ENCODE measurements at regions not wholly inside any gene's neighbourhood (a gene's known extent, or its start where the extent isn't known, plus 50 kb on each side); places are given as distances from the start of the nearest gene placed in this dataset.

DNA sequence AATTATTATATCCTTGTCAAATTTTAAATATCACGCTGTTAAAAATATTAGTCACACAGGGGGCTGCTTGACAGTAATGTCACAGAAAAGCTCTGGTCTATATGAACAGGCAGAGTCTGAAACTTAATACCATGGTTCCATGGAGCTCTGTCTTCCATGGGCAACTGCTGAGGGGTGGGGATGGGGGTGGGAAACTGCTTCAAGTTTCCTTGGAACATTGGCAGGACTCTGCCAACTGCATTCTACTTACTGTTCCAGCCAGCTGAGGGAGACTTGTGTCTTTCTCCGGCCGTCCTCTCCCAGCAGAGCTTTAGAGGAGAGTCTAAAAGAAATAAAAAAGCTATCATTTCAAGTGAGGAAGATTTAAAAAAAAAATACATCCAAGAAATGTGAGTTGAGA, 348.7 kb downstream of the ZIC1 start:
- DNase-seq (ENCODE audit: low spot score) = no peak

- DNase-seq (ENCODE audit: low spot score) = peak; percentile 30
These were observed 349.6 kb downstream of the ZIC1 start for GRCh38 chr3:147758771-147759170.

DNA sequence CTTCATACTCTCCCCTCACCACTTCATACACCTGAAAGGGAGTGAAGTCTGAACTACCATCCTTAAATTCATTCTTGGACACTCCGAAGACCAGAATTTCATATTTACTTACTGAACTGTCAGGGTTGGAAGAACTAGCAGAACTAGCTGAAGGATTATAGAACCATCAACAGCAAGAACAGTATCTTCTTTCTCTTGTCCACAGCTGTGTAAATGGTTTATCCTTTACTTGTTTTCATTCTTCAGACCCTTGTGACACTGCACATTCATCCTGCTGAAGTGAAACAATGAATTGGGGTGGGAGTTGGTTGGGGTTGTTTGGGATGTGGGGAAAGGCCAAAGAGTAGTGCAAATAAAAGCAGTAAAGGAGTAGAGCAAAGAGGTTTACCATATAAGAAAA, 350.9 kb downstream of the ZIC1 start:
- no peak for DNase-seq (ENCODE audit: low spot score)

GRCh38 chr3:147760941-147761340, 351.8 kb downstream of the ZIC1 start:
- no peak for DNase-seq (ENCODE audit: low spot score)

DNA sequence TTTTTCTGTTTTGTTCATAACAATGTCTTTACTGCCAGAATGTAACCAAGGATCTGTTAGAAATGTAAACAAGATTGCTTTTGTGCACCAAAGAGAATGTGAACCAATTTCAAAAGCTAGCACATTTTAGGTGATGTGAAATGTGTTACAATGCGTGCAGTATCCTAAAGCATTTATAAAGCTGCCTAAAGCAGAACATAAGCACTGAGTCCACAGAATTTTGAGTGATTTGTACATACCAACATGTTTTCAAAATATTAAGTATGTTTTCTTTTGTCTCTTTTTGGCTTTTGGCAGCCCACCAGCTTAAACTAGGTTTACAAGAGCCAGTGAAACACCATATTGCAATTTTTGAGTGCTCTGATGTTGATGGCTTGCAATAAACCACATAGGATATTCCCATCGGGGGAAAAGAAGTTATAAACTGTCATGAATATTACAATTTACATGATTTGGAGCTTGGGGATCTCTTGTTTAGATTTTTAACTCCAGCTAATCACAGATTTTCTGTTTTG, 364.0 kb downstream of the ZIC1 start:
- DNase-seq (ENCODE audit: low spot score) = no peak

DNA sequence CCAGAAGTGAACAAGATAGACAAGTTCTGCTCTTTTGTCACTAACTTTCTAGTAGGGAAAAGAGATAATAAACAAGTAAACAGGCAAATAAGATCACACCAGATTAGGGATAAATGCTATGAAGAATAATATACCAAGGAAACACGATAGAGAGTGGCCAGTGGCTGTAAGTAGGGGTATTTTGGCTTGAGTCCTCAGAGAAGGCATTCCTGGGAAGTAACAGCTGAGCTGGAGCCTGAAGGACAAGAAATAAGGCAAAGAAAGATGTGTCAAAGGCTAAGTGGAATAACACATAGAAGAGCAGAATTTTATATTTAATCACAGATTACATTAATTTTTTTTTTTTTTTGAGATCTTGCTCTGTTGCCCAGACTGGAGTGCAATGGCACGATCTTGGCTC, 366.2 kb downstream of the ZIC1 start:
- no peak for DNase-seq (ENCODE audit: low spot score)

DNA sequence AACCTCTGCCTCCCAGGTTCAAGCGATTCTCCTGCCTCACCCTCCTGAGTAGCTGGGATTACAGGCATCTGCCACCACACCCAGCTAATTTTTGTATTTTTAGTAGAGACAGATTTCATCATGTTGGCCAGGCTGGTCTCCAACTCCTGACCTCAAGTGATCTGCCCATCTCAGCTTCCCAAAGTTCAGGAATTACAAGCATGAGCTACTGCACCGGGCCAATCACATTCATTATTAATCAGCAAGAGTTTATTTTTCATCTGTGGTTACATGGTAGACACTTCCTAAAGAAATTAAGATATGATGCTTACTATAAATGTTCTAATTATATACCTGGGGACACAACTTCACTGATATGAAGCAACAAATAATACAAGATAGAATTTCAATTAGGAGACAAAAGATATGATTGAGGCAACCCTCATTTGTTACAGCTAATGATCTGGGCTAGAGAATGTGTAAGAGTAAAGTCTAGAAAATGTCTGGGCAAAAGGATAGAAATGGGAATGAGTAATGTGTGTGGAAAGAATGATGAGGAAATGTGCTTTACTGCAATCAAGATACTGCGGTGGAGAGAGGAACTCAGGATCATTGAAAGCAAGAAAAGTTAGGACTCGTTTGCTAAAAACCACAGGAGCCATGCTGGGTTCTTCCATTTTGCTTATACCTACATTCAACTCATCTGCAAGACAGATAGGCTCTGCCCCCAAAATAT, 366.8 kb downstream of the ZIC1 start:
- DNase-seq (ENCODE audit: low spot score) = no peak

DNA sequence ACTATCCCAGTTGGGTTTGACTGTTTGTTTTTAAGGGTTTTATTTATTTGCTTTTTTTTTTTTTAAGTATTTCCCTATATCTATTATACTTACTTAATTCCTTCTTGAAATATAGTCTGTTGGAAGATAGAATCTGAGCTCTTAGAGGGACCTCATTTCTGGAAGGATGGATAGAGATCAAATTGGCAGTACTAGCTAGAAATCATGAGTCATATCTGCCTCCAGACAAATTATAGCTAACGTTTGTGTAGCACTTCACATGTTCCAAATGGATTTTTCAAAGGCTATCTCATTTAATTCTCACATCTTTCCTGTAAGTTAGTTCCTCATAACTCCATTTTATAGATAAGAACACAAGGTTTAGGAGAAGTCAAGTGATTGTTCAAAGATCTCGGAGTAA, 384.7 kb downstream of the ZIC1 start:
- no peak for DNase-seq (ENCODE audit: low spot score)

DNA sequence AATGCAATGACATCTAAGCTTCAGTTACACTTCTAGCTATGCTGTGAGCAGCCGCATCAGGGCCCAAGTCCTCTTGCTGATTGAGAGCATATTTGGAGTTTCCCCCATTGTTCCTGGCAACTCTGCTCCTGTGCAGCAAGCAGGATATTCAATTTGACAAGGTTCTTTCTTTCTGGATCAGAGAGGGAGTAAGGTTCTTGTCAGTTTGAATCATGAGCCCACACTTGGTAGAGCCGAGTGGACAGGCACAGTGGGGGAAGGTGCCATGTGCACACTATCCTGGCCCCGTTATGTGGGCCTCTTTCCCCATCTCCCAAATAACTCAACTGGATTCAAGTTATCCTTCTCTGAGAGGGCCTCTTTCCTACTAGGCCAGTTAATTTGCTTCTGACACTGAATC, 385.4 kb downstream of the ZIC1 start:
- DNase-seq (ENCODE audit: low spot score) = no peak

GRCh38 chr3:147795418-147795817, 386.3 kb downstream of the ZIC1 start:
- no peak for DNase-seq (ENCODE audit: low spot score)

DNA sequence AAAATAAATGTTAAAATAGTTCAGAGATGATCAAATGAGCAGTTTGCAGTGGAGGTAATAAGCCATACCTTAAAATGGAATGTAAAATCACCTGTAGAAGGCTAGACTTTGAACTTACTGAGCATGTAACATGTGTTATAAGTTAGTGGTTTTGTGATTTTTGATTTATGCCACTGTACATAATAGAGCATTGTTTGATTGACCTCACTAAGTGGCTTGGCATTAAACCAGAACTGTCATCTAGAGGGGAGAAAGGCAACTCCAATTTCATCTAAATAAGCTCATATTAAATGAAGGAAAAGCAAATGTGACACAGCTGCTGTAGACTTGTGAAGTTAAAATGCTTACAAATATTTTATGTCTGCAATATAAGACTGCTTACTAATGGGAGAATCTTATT, 387.9 kb downstream of the ZIC1 start:
- DNase-seq (ENCODE audit: low spot score) = no peak

DNA sequence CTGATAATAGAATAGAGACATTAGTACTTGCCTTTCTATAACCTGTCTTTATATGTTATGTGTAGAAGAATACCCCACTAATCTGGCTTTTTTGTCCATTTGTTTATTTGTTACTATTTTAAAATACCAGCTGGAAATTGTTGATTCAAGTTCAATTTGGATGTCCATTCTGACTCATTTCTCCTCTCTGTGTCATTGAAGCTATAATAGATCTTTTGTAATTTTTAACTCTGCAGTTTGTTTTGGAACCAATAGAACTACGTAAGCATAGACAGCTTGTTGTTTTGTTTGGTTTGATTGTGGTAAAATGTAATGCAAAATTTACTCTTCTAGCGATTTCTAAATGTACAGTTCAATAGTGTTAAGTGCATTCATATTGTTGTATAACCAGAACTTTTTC, 390.4 kb downstream of the ZIC1 start:
- no peak for DNase-seq (ENCODE audit: low spot score)

DNA sequence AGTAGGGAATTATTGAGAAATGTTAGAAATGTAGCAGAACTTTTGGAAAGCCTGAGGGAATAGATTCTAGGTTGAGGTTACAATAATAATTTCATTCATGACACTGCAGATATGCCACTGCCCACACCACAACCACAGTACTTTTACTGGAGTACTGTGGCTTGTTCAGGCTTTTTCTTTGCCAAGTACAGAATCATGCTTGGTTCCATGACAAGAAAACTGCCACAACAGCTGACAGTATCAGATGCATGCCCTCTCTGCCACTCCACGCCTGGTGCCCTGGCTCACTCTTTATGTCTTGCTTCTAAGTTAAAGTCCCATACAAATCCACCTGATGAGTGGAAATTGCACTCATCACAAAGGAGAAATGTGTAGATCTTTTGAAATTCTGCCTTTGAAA, 398.6 kb downstream of the ZIC1 start:
- no peak for DNase-seq (ENCODE audit: low spot score)

- DNase-seq (ENCODE audit: low spot score) = no peak
These were observed 400.0 kb downstream of the ZIC1 start for GRCh38 chr3:147809206-147809605.

DNA sequence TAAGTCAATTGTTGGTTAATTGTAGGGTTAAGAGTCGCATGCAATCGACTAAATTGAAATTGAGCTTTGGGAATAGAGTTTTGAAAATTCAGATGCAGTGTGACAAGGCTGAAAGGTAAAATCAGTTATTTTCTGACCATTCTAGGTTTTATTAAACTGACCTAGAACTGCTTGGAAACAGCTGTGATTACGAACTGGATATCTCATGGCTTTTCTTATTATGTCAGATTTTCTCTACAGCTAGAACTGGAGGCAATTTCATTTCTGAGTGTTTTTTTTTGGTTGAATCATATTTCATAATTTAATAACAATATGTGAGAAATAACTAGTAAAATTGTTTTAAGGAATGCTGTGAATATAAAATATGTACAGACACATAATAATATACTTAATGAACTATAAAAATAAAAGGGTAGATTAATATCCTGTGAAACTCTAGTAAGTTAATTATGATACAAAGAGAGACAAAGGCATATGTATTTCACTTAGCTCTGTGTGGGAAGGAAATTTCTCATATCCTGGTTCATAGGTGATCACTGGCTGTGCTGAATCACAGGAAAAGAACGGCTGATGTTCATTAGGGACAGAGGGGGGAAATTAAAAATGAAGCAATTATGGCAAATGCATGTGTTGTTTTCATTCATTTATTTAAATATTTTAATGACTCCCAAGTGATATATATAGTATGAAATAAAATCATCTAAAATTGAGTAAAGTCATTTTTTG, 403.2 kb downstream of the ZIC1 start:
- no peak for DNase-seq (ENCODE audit: low spot score)

- no peak for DNase-seq (ENCODE audit: low spot score)
These were observed 404.1 kb downstream of the ZIC1 start for GRCh38 chr3:147813256-147813655.

GRCh38 chr3:147816752-147817151, 407.6 kb downstream of the ZIC1 start:
- no peak for DNase-seq (ENCODE audit: low spot score)

- DNase-seq (ENCODE audit: low spot score) = no peak
These were observed 423.4 kb downstream of the ZIC1 start for GRCh38 chr3:147832611-147833010.

DNA sequence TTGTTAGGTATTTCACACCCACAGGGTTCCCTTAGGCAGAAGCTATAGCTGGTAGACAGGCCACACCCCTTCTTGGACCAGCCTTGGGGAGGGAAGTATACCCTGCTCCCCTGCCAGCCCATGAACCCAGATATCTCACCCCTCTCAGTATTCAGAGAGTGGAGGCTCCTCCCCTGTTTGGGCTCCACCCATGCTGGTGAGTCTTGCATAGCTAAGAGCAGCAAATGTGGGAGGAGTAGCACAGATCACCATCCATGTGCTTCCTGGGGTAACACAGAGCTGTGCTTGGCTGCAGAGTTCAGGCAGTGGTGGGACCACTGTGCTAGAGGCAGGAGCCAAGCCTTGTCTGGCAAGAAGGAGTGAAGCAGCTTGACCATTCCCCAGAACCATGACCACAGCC, 427.2 kb downstream of the ZIC1 start:
- DNase-seq (ENCODE audit: low spot score) = no peak

- no peak for DNase-seq (ENCODE audit: low spot score)
These were observed 429.5 kb downstream of the ZIC1 start for GRCh38 chr3:147838652-147839051.

DNA sequence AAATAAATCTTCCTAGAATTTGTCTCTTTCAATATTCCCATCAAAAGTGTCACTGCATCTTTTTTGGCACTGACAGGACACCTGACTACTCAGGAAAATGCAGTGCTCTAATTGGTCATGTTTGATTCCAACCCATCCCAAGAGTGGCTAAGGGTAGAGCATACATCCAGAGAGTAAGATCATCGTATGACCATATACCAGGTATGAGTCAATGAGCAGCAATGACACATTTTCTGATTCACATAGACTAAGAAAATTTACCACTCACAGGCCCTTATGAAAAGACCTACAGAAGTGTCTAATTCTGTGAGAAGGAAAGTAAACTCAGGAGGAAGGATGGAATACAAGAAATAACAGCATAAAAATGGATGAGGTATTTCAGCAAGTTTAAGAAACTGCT, 434.2 kb downstream of the ZIC1 start:
- DNase-seq (ENCODE audit: low spot score) = no peak

GRCh38 chr3:147846293-147846692, 437.1 kb downstream of the ZIC1 start:
- DNase-seq (ENCODE audit: low spot score) = no peak

DNA sequence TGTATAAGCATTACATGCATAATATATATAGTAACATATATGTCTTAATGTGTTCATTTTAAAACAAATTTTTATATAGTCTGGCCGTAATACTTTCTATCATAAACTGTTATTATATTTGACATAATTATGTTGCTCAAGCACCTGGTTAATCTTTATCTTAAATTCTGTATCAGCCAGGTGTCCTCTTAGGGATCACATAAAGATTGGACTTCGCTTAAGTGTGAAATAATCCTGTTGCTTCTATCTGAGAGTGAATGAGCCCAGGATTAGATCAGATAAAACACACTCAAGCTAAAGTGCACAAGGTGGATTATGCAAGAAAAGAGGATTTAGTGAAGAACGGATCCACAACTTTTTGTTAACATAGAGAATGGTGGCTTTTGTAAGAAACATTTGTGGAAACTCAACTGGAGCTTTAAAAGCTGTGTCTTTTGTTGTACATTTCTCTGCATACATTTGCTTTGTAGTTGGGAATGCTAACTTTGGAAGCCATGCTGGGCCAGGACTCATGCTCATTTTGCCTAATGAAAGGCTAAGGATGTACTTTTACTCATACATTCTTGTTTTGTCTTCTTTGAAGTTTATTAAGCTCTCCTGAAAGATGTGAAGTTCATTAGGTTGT, 437.8 kb downstream of the ZIC1 start:
- no peak for DNase-seq (ENCODE audit: low spot score)

Data from cerebellar cortex (tissue), 1 donor.